ENCODE measurements at regions not wholly inside any gene's neighbourhood (a gene's known extent, or its start where the extent isn't known, plus 50 kb on each side); places are given as distances from the start of the nearest gene placed in this dataset.

DNA sequence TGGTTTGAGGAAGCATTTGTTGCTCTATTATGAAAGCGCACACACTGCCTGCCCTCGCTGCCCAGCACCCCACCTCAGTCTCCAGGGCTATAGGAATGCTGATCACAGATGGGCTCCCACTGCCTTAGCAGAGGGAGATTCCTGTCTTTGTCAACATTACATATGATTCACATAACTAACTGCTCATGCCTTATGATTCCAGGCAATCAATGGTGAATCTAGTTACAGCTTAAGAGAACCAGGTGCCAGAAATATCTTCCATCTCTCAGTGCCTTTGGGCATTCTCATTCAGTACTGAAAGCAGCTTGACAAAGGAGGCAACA lies 458.9 kb upstream of the C9orf72 start:
- DNase-seq: no peak

GRCh38 chr9:28034242-28034641 lies 461.0 kb upstream of the C9orf72 start:
- no peak for DNase-seq

GRCh38 chr9:28037968-28038367 lies 464.7 kb upstream of the C9orf72 start:
- no peak for DNase-seq

DNA sequence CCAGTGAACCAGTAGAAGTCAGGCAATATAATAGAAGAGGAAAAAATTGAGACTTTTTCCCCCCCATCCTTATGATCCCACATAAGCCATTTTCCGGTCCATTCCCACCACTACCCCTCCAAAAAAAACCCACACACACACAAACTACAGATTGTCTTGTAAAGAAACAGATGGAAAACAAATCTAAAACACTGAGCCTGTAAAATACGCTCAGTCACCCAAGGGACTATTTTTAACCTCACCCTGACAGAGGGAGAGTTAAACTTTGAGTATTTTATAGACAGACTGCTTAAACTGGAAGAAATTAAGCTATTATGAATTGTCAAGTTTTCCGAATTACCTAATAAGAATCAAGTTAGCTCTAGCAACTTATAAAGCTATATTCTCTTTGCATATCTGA lies 471.8 kb upstream of the C9orf72 start:
- no peak for DNase-seq

- DNase-seq: no peak
Observed at GRCh38 chr9:28050046-28050445, 476.8 kb upstream of the C9orf72 start.

- DNase-seq: no peak
Observed at GRCh38 chr9:28050941-28051340, 477.7 kb upstream of the C9orf72 start.

DNA sequence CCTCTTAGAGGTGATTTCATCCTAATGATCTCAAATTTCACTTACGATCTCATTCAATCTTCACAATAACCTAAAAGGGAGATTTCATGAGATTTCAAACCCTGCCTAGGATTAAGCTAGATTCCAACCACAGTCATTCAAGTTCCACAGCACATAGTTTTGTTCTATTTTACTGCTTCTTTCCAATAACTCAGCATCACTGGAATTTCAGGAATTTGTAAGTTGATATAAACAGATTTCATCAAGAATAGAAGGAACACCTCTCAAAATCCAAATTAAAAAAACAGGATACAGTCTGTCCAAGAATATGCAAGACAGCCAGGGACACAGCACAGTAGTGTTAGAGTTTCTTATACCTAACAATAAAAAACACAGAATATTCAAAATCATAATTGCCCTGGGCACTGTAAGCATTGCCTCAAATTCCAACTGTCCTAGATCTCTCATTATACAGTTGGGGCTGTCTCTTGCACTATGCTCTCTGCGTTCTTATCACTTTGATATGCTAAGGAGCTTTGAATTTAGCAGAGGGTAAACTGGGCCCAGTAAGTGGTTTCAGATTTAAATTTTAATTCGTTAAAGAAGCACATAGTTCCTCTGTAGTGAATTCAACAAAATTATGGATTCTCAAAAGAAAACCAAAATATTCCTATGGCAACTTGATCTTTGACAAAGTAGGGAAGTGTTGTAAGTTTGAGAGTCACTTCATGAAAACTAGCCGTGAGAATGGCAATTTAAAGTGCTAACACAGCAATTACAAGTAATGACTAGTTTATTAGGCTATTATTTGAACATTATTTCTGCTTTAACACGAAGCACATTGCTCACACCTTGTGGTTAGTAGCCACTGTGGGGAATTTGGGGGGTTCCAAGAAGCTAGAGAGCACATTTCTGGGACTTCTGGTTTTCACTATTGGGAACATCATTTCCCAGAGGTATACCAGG lies 478.6 kb upstream of the C9orf72 start:
- no peak for DNase-seq

DNA sequence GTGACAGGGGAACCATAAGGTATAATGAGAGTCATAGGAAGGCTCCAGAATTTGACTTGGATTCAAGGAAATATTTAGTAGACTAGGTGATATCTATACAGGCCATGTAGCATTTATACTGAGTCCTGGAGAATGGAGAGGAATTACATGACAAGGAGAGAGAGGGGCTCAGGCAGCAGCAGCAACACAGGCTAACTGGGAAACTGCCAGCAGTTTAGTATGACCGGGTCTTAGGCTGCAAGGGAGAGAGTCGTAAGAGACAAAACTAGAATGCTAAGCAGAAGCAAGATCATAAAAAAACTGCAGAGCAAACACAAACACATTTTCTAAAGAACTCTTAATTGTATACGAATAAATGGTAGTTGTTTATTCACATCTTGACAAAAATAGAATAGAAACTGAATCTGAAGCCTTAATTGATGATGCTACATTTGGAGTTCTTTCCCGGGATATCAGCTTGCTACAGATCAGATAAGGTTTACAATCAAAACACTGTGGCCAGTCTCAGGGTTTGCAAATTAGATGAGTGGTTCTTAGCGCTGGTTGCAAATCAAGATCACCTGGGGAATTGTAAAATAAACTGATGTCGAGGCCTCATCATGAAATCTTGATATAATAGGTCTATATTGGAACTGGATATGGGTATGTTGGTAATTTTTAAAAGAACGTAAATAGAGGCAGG lies 480.0 kb upstream of the C9orf72 start:
- no peak for DNase-seq

- no peak for DNase-seq
Observed at GRCh38 chr9:28056006-28056405, 482.7 kb upstream of the C9orf72 start.

DNA sequence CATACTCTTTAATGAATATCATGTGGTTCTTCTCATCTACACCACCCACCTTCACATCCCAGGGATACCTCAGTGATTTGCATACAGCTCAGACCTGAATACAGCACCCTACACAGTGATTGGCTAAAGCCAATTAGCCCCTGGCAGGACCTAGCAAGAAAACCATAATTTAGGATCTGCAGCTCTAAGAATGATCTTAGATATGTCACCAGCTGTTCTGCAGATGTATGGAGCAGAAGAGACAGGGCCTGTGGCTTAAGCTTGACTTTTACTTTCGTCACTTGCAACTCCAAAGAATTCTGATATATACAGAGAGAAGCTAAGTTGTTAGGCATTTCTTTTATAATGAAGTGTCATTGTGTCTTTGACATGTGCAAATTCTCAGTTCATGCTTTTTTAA lies 483.2 kb upstream of the C9orf72 start:
- no peak for DNase-seq

- no peak for DNase-seq
Observed at GRCh38 chr9:28059192-28059591, 485.9 kb upstream of the C9orf72 start.

- no peak for DNase-seq
Observed at GRCh38 chr9:28064241-28064815, 491.0 kb upstream of the C9orf72 start.

- no peak for DNase-seq
Observed at GRCh38 chr9:28073270-28073669, 500.0 kb upstream of the C9orf72 start.

DNA sequence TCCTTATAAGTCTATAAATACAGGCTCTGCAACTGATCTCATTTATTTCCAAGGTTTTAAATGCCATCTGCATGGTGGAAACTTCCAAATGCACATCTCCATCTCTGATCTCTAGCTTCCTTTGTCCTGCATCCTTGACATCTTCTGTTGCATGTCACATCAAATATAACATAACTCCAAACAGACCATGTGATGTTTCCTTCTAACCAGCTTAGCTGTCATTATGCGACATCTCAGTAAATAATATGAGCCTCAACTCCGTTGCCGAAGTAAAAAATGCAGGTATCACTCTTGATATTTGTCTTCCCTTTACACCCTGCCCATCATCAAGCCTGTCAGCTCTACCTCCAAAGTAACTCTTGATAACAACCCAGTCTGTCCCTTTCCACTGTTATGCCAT lies 506.4 kb upstream of the C9orf72 start:
- no peak for DNase-seq

DNA sequence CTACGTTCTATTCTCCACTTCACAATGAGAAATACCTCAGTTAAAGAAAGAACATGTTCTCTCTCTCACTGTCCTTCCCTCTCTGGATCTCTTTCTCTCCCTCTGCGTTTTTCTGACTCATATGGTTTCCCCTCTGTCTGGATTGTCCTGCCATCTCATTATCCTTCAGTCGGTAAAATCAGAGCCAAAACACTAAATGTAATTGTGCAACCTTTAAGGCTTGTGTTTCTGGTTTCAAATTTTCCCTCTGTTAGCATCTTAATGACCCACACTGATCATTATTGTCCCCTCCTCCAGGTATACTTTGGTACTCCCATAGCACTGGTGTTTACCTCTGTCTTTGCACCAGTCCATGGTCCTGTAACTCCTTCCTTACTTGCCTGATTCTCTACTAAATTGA lies 509.4 kb upstream of the C9orf72 start:
- DNase-seq: no peak

DNA sequence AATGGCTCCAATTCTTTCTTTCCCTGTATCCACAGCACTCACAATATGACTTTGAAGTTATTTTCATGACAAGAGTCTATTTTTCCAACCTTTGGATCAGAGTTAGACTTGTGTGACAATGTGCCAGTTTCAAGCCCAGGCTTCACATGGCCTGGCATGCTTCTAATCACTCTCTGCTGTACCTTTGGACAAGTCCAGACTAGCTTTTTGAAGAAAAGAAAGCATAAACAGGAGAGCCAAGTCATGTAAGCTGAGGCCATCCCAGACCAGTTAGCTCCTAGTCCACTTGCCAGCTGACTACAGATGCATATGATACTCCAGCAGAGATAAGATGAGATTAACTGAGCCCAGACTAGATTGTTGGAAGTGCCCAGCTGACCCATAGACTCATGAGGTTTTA lies 513.6 kb upstream of the C9orf72 start:
- no peak for DNase-seq

GRCh38 chr9:28092981-28093936 lies 520.0 kb upstream of the C9orf72 start:
- no peak for DNase-seq

DNA sequence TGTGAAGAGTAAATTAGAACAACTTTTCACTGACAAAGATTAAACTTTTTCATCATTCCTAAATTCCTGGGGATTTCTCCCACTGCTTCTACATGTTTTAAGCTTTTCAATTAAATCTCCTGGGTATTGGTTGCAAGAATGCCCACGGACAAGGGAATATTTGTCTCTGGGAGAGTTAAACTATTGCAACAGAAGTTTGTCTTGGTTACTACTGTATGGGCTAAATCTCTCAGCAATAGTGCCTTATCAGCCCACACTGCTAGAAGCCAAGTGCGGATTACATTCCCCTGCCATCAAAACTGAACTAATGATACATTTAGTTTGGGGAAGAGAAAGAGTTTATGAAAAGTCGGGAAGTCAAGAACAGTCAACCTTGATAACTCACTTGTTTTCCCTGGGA lies 528.2 kb upstream of the C9orf72 start:
- no peak for DNase-seq

GRCh38 chr9:28105001-28105400 lies 531.7 kb upstream of the C9orf72 start:
- DNase-seq: no peak

- no peak for DNase-seq
Observed at GRCh38 chr9:28120184-28120583, 546.9 kb upstream of the C9orf72 start.

GRCh38 chr9:28120626-28121025 lies 547.3 kb upstream of the C9orf72 start:
- no peak for DNase-seq

DNA sequence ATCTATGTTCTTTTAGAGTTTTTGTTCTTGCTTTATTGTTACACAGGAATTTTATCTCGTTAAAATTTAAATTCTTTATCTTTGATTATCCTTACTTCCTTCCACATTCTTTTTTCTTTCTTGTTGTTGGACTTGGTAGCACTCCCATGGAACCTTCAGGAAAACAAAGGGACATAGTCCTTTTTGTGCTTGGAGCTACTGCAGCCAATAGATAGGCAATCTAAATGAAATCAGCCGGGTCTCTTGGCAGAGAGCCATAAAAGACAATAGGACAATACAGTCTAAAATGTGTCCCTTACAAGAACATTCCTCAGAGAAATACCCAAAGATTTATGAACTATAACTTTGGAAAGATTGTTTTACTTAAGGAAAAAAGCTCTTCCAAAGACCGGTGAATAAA lies 548.1 kb upstream of the C9orf72 start:
- no peak for DNase-seq

DNA sequence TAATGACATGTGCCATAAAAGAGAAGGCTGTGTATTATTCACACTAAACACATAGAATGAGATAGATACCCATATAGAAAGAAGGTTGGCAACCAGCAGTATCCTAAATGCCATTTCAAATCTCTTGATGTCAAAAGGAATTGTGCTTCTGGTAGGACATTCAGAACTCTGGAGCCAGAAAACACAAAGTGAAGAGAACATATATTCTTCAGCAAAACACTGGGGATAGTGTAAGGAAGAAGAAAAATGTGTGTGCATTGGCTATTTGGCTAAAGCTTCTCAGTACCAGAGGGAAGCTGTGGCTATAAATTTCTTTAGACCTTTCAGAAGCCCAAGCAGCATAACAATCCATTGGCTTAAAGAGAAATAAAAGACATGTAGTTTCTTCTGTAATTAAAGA lies 551.6 kb upstream of the C9orf72 start:
- DNase-seq: no peak

Measured in T-helper 9 cell (primary cell).